Activated CD4-positive, alpha-beta memory T cell treated with anti-CD3 and anti-CD28 coated beads for 36 hours (primary cell): ENCODE measurements at regions not wholly inside any gene's neighbourhood (a gene's known extent, or its start where the extent isn't known, plus 50 kb on each side); places are given as distances from the start of the nearest gene placed in this dataset.

ENCODE experiments used
- CTCF ChIA-PET: fragments of 350-600 bp; sonication (Branson Sonifier 250); formaldehyde crosslinking; loops from one replicate; lab custom pipeline; 2021; ENCODE audit warnings: antibody characterized with exemption, inconsistent platforms; lab: Charles Lee
- POLR2A ChIA-PET: fragments of 350-600 bp; sonication (Branson Sonifier 250); formaldehyde crosslinking; loops from one replicate; lab custom pipeline; 2021; ENCODE audit warnings: antibody characterized with exemption; lab: Charles Lee
- DNase-seq: peaks from one replicate; pipeline ENCODE4 v3.0.0-alpha.2; 2020
- H3K27ac Mint-ChIP-seq: one replicate; pipeline ENCODE4 v1.8.0; 2021; ENCODE audit warnings: mixed read lengths
- H3K27me3 Mint-ChIP-seq: one replicate; pipeline ENCODE4 v1.8.0; 2021; ENCODE audit warnings: mixed read lengths
- H3K36me3 Mint-ChIP-seq: one replicate; pipeline ENCODE4 v1.8.0; 2021; ENCODE audit warnings: mixed read lengths
- H3K4me1 Mint-ChIP-seq: one replicate; pipeline ENCODE4 v1.8.0; 2021; ENCODE audit warnings: low read depth, mixed read lengths
- H3K4me3 Mint-ChIP-seq: one replicate; pipeline ENCODE4 v1.8.0; 2021; ENCODE audit warnings: mild to moderate bottlenecking, mixed read lengths
- H3K9me3 Mint-ChIP-seq: one replicate; pipeline ENCODE4 v1.8.0; 2021; ENCODE audit warnings: mixed read lengths
- intact Hi-C: fragments of 100-400 bp; cut with micrococcal nuclease; formaldehyde crosslinking; loops from one replicate; pipeline ENCODE4 v1.15.1; 2023

DNA sequence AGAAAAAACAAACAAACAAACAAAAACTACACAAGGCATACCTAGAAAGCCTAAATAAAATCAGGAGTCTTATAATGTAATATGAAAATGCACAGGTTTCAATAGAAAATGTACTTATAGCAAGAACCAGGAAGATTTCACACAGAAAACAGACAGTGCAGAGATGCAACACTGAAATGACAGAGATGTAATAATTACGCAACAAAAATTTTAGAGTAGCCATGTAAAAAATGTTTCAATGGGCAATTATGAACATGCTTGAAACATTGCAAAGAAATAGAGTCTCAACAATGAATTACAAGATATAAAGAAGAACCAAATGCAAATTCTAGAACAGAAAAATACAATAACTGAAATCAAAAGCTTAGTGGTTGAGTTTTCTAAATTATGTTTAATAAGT, 405.9 kb downstream of the PLK2 start:
- Mint-ChIP-seq H3K4me1 (no peaks in the 10 kb centered on the region), H3K4me3 (no peak overlapping the region), H3K27ac (no peak overlapping the region), H3K9me3 (peaks cover 2% of the 10 kb centered on the region), H3K36me3 (no peaks in the 10 kb centered on the region), H3K27me3 (peaks cover 2% of the 10 kb centered on the region)
- POLR2A ChIA-PET: no interaction called here
- no peak for DNase-seq
- intact Hi-C loops: no loop called here
- CTCF ChIA-PET: no interaction called here

DNA sequence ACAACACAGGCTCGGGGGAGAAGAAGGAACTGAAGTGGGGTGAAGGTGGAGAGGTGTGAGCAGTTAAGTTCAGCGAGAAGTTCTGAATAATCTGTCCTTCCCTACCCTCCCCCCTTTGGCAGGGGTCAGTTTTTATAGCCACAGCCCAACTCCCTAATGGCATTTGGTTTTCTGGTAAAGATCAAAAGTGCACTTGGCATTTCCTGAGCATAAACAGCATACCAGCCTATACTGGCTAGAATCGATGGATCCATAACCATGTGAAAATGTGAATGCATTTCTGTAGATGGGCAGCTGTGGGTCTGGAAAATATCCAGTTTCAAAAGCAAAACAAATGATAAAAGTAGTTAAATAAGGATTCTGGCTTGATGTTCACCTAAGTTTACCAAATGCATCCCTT, 410.9 kb downstream of the PLK2 start:
- no peak for DNase-seq
- H3K36me3 Mint-ChIP-seq: no peaks in the 10 kb centered on the region
- no peak overlapping the region for H3K4me3 Mint-ChIP-seq
- POLR2A ChIA-PET: no interaction called here
- intact Hi-C loops: no loop called here
- CTCF ChIA-PET: no interaction called here
- H3K27me3 Mint-ChIP-seq: no peaks in the 10 kb centered on the region
- H3K27ac Mint-ChIP-seq: no peak overlapping the region
- no peaks in the 10 kb centered on the region for H3K4me1 Mint-ChIP-seq
- H3K9me3 Mint-ChIP-seq: peaks cover 2% of the 10 kb centered on the region

DNA sequence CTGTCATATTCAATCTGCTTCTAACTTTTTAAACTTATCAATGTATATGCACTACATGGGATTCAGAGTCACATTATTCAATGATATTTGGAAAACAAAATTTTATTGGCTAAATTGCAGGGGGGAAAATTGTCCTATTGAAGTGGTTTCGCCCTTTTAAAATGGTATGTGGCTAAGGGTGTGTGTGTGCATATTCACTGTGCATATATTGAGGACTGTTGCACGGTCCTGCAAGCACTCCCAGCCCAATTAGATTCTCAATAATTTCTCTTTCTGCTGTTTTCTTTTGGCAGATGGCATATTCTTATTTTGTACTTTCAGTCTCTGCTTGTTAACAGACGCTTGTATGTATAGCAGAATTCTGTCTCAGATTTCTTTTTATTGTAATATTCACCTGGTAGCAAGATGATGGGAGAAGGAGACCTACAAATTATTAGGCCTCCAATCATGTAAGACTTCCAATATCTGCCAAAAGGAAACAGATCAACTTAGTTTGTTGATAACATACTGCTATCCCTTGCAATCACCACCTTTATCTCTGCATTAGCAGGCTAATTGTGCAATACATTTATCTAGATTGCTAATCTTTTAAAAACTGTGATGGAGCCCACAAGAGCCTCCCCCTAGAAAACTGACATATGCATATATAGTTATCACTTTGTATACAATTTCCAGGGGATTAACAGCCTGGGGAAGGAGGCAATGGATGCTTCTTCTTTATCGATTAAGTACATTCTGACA, 411.5 kb downstream of the PLK2 start:
- H3K4me3 Mint-ChIP-seq: no peak overlapping the region
- no peak overlapping the region for H3K27ac Mint-ChIP-seq
- ChIA-PET POLR2A (no interaction called here), CTCF (no interaction called here)
- no peaks in the 10 kb centered on the region for H3K36me3 Mint-ChIP-seq
- intact Hi-C loops: no loop called here
- no peaks in the 10 kb centered on the region for H3K27me3 Mint-ChIP-seq
- no peak for DNase-seq
- peaks cover 2% of the 10 kb centered on the region for H3K9me3 Mint-ChIP-seq
- no peaks in the 10 kb centered on the region for H3K4me1 Mint-ChIP-seq

DNA sequence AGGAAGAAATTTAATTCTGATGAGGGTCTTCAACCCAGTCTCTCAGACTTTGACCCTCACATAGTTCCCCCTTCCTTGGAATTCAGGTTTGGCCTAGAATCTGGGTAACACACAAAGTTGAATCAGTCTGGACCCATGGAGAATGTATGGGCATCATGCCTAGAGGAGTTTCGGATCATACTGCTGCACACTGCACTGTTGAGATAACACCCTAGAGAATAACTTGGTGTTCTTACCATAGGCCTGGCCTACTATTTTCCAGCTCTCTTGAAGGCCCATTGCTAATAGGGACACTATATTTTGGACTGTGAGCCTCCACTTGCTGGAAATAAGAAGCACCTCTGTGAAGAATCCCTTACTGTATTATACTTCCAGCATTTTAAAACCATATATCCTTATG, 413.5 kb downstream of the PLK2 start:
- Mint-ChIP-seq H3K27ac (no peak overlapping the region), H3K4me3 (no peak overlapping the region), H3K36me3 (no peaks in the 10 kb centered on the region), H3K9me3 (no peaks in the 10 kb centered on the region), H3K27me3 (no peaks in the 10 kb centered on the region), H3K4me1 (no peaks in the 10 kb centered on the region)
- intact Hi-C loops: no loop called here
- ChIA-PET POLR2A (no interaction called here), CTCF (no interaction called here)
- DNase-seq: no peak

DNA sequence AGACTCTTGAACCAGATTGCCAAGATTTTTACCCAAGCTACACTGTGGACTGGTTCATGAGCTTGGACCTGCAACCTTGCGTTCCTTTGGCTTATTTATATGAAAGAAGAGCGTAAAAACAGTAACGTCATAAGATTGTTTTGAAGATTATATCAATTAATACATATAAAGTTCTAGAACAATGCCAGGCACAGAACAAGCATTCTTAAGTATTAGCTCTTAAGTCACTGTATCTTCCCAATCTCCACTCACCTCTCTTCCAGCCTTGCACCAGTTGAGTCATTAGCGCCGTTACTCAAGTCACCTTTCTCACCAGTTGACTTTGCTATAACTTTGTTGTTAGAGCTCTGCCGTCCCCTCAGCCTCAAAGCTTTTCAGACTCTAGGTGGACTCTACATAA, 415.7 kb downstream of the PLK2 start:
- ChIA-PET POLR2A (no interaction called here), CTCF (no interaction called here)
- Mint-ChIP-seq H3K9me3 (no peaks in the 10 kb centered on the region), H3K27me3 (no peaks in the 10 kb centered on the region), H3K27ac (no peak overlapping the region), H3K4me3 (no peak overlapping the region), H3K4me1 (no peaks in the 10 kb centered on the region), H3K36me3 (no peaks in the 10 kb centered on the region)
- intact Hi-C loops: no loop called here
- no peak for DNase-seq

DNA sequence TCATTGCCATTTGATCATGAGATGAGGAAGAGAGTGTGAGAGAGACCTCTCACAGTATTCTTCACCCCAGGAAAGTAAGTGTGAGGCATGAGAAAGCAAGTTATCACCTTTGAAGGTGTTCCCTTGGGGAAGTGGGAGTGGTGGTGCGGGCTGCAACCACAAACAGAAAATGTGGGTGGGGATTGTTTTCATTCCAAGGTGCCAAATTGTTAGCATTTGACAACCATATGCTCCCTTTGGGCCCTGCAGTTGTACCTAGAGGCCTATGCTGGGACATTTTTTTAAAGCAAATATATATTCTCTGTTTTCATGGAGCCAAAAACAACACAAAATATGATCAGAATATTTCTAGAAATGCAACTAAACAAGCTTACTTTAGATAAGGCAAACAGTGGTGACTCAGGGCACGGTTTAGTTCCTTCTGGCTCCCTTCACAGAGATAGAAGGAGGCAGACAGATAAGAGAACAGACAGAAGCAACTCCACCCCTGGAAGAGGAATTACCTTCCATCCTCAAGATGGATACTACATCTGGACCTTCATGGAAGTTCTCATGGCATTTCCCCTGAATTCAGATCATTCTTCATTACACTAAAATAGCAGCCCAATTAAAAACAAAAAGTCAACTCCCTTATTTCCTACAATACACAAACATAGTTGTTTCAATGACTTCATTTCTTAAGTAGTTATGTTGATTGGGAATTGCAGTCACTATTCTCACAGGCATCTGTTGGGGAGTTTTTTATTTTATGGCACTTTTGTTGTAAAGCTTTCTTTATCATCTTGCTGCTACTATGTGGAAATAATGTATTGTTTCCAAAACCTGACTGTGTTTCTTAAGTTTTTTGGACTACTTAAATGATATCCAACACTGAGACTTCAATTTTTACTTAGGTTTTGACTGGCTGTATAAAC, 416.6 kb downstream of the PLK2 start:
- Mint-ChIP-seq H3K27ac (no peak overlapping the region), H3K4me3 (no peak overlapping the region), H3K36me3 (no peaks in the 10 kb centered on the region), H3K4me1 (no peaks in the 10 kb centered on the region), H3K27me3 (no peaks in the 10 kb centered on the region), H3K9me3 (no peaks in the 10 kb centered on the region)
- no peak for DNase-seq
- CTCF ChIA-PET: no interaction called here
- intact Hi-C loops: no loop called here
- POLR2A ChIA-PET: no interaction called here

DNA sequence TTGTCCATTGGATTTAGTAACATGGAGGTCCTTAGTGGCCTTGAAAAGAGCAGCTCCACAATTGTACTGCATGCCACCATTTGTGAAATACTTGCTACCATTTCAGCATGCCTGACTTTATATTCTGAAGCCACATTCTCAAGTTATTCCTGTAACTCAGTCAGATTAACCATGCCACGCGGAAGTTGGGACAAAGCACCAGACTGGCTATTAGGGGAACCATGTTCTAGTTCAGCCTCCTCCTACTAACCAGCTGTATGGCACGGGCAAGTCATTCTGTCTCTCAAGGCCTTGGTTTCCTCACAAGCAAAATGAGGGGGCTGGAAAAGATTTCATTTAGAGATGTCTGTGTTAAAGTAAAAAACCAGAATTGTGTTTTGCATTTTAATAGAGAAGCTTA, 418.0 kb downstream of the PLK2 start:
- intact Hi-C loops: no loop called here
- Mint-ChIP-seq H3K9me3 (no peaks in the 10 kb centered on the region), H3K36me3 (no peaks in the 10 kb centered on the region), H3K4me3 (no peak overlapping the region), H3K27me3 (no peaks in the 10 kb centered on the region), H3K4me1 (no peaks in the 10 kb centered on the region), H3K27ac (no peak overlapping the region)
- no peak for DNase-seq
- ChIA-PET CTCF (no interaction called here), POLR2A (no interaction called here)

DNA sequence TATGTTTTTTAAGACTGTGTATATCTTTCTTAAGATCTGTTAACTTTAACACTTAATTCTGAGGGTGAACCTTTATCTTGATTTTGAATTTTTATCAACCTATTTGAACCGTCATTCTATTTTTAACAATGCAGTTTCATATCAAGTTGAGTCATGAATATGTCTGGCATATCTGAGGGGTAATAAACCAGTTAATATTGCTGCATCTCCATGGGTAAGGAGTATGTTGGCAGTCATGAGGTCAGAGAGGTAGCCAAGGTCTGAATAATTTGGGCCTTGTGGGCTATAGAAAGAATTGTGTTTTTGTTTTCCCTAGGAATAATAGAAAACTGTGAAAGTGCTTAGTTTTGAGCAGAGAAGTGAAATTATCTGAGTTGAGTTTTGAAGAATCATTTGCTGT, 419.0 kb downstream of the PLK2 start:
- ChIA-PET CTCF (no interaction called here), POLR2A (no interaction called here)
- Mint-ChIP-seq H3K4me3 (no peak overlapping the region), H3K4me1 (no peaks in the 10 kb centered on the region), H3K27me3 (no peaks in the 10 kb centered on the region), H3K36me3 (no peaks in the 10 kb centered on the region), H3K27ac (no peak overlapping the region), H3K9me3 (no peaks in the 10 kb centered on the region)
- no peak for DNase-seq
- intact Hi-C loops: no loop called here

DNA sequence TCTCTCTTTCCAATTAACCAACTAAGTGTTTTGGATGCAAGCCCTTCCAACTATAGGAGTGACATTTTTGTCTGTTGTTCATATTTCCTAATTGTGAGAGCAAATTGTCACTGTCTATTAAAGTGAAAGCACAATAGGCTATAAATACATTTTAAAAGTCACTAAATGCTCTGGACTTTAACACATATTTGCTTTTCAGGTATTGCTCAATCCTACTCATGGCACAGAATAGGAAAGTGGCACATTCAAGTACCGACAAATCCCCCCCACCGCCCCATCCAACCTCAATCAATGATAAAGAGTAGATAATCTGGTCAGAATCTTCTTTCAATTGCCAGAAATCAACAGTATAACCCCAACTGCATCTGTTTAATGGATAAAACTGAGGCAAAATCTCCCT, 419.8 kb downstream of the PLK2 start:
- Mint-ChIP-seq H3K27ac (no peak overlapping the region), H3K4me1 (no peaks in the 10 kb centered on the region), H3K9me3 (no peaks in the 10 kb centered on the region), H3K4me3 (no peak overlapping the region), H3K36me3 (no peaks in the 10 kb centered on the region), H3K27me3 (no peaks in the 10 kb centered on the region)
- DNase-seq: no peak
- ChIA-PET CTCF (no interaction called here), POLR2A (no interaction called here)
- intact Hi-C loops: no loop called here

DNA sequence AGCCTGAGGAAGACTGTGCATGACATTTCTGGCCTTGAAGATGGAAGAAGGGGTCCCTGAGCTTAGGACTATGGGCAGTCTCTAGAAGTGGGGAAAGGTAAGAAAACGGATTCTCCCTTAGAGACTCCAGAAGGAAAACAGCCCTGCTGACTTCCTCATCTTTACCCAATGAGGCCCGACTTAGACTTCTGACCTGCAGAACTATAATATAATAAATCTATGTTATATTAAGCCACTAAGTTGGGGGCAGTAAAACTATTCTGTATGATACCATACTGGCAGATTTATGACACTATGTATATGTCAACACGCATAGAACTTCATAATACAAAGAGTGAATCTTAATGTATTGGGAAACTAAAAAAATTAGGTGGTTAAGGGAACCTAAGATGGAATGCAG, 422.0 kb downstream of the PLK2 start:
- Mint-ChIP-seq H3K27me3 (no peaks in the 10 kb centered on the region), H3K27ac (no peak overlapping the region), H3K4me3 (no peak overlapping the region), H3K4me1 (no peaks in the 10 kb centered on the region), H3K36me3 (no peaks in the 10 kb centered on the region), H3K9me3 (no peaks in the 10 kb centered on the region)
- no peak for DNase-seq
- ChIA-PET POLR2A (no interaction called here), CTCF (interaction anchor here (0.6 kb wide), 1 partner anchor 10 kb away, joined by 3 read pairs; no protein-coding TSS in a partner anchor)
- intact Hi-C loops: loop anchor here (1.0 kb wide), 1 partner anchor 12 kb away; no protein-coding TSS in a partner anchor

DNA sequence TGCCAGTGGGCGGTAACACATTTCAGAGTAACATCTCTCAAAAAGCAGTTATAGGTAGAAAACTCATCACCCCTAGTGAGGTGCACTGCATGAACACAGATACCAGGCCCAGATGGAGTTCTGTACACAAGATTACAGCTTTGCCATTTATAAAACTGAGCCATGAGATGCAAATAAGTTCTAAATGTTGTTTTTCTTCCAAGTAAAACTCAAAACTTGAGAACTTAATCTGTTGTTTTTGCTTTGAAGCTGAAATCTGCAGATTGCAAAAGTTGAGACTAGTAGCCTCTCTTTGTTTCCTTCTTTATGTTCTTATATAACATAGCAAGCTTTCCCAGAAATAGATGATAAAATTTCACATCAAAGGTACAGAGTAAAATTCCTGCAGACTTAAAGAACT, 434.1 kb downstream of the PLK2 start:
- ChIA-PET POLR2A (no interaction called here), CTCF (no interaction called here)
- H3K36me3 Mint-ChIP-seq: no peaks in the 10 kb centered on the region
- H3K4me3 Mint-ChIP-seq: no peak overlapping the region
- H3K27me3 Mint-ChIP-seq: no peaks in the 10 kb centered on the region
- no peak overlapping the region for H3K27ac Mint-ChIP-seq
- no peaks in the 10 kb centered on the region for H3K4me1 Mint-ChIP-seq
- no peaks in the 10 kb centered on the region for H3K9me3 Mint-ChIP-seq
- intact Hi-C loops: loop anchor here (1.0 kb wide), 1 partner anchor 12 kb away; no protein-coding TSS in a partner anchor
- no peak for DNase-seq

DNA sequence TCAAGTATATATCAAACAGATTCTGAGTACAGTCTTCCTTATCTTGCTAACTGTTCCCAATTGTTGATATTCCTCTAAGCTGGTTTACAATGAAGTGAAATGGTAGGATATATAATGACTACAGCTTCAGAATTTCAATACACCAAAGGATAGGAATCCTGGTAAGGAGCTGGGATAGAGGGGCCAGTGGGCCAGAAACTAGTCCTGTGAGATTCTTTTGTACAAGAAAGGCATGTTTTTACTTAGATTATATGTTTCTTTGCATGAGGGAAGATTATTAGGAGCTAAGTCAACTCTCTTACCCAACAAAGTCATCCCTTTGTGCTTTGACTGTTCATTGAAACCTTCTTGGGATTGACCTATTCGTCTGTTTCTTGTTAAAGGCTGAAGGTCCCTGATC, 435.7 kb downstream of the PLK2 start:
- POLR2A ChIA-PET: no interaction called here
- Mint-ChIP-seq H3K36me3 (no peaks in the 10 kb centered on the region), H3K4me1 (no peaks in the 10 kb centered on the region), H3K27me3 (no peaks in the 10 kb centered on the region), H3K27ac (no peak overlapping the region), H3K9me3 (no peaks in the 10 kb centered on the region), H3K4me3 (no peak overlapping the region)
- CTCF ChIA-PET: no interaction called here
- intact Hi-C loops: no loop called here
- no peak for DNase-seq

DNA sequence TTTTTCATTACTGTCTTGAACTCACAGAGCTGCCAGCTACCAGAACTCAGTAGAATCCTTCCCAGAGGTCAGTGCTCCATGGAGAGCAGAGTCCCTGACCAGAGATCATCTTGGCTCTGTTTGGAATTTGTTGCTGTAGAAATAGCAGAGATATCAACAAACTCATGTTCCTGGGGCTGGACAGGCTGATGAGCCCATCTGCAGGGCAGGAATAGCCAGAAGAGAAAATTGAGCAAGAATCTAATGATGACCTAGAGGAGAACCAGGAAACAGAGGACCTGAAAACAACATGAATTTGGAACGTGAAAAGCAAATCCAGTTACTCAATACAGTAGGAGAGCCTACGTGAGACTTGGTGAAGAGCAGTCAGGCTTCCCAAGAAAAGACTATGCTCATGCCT, 437.8 kb downstream of the PLK2 start:
- POLR2A ChIA-PET: no interaction called here

More for the DNA sequence above, 437.8 kb downstream of the PLK2 start:
- no peaks in the 10 kb centered on the region for H3K4me1 Mint-ChIP-seq
- no peak for DNase-seq
- no peaks in the 10 kb centered on the region for H3K36me3 Mint-ChIP-seq
- H3K27ac Mint-ChIP-seq: no peak overlapping the region
- H3K4me3 Mint-ChIP-seq: no peak overlapping the region
- no peaks in the 10 kb centered on the region for H3K9me3 Mint-ChIP-seq
- peaks cover 2% of the 10 kb centered on the region for H3K27me3 Mint-ChIP-seq
- CTCF ChIA-PET: no interaction called here
- intact Hi-C loops: no loop called here
